Glomerular visceral epithelial cell (primary cell): ENCODE measurements at regions not wholly inside any gene's neighbourhood (a gene's known extent, or its start where the extent isn't known, plus 50 kb on each side); places are given as distances from the start of the nearest gene placed in this dataset.
A peak's percentile ranks its signal among the peaks of the same experiment; 100 is the strongest.

Experiments used
- DNase-seq: peaks from one replicate; pipeline ENCODE4 v3.0.0-alpha.2; 2016; ENCODE audit errors: extremely low spot score

- no peak for DNase-seq
Observed at GRCh38 chr4:20403290-20403689, 151.6 kb downstream of the SLIT2 start.

GRCh38 chr4:20403846-20404245 lies 152.1 kb downstream of the SLIT2 start:
- no peak for DNase-seq

GRCh38 chr4:20408611-20409010 lies 156.9 kb downstream of the SLIT2 start:
- DNase-seq = no peak

GRCh38 chr4:20412072-20412471 lies 160.4 kb downstream of the SLIT2 start:
- no peak for DNase-seq

- DNase-seq = peak; percentile 25
Observed at GRCh38 chr4:20416800-20417199, 165.1 kb downstream of the SLIT2 start.

- peak; percentile 65 for DNase-seq
Observed at GRCh38 chr4:20418861-20419451, 167.3 kb downstream of the SLIT2 start.

- DNase-seq = no peak
Observed at GRCh38 chr4:20420916-20421602, 169.4 kb downstream of the SLIT2 start.

GRCh38 chr4:20421603-20421985 lies 169.9 kb downstream of the SLIT2 start:
- DNase-seq = no peak

- peak; percentile 67 for DNase-seq
Observed at GRCh38 chr4:20422398-20422797, 170.7 kb downstream of the SLIT2 start.

GRCh38 chr4:20423420-20423819 lies 171.7 kb downstream of the SLIT2 start:
- DNase-seq = no peak

GRCh38 chr4:20426028-20426427 lies 174.3 kb downstream of the SLIT2 start:
- no peak for DNase-seq

- no peak for DNase-seq
Observed at GRCh38 chr4:20428436-20429160, 176.9 kb downstream of the SLIT2 start.

- no peak for DNase-seq
Observed at GRCh38 chr4:20430259-20430941, 178.7 kb downstream of the SLIT2 start.

GRCh38 chr4:20431543-20431951 lies 179.8 kb downstream of the SLIT2 start:
- no peak for DNase-seq

- DNase-seq = no peak
Observed at GRCh38 chr4:20432088-20432487, 180.4 kb downstream of the SLIT2 start.

GRCh38 chr4:20433097-20433705 lies 181.5 kb downstream of the SLIT2 start:
- no peak for DNase-seq

GRCh38 chr4:20440170-20440569 lies 188.5 kb downstream of the SLIT2 start:
- DNase-seq = no peak

- no peak for DNase-seq
Observed at GRCh38 chr4:20443015-20443805, 191.5 kb downstream of the SLIT2 start.

GRCh38 chr4:20444599-20445337 lies 193.1 kb downstream of the SLIT2 start:
- no peak for DNase-seq

- no peak for DNase-seq
Observed at GRCh38 chr4:20445933-20446723, 194.4 kb downstream of the SLIT2 start.
